Psoas muscle (tissue), 7 donors: ENCODE measurements at regions not wholly inside any gene's neighbourhood (a gene's known extent, or its start where the extent isn't known, plus 50 kb on each side); places are given as distances from the start of the nearest gene placed in this dataset.

Experiments used
- ATAC-seq, 4 donors: fragments of 200-7000 bp; cut with Tn5 transposase; one replicate each; pipeline ENCODE4 v1.9.1; 2020; ENCODE audit warnings: moderate library complexity in 3 of 4, mild to moderate bottlenecking in 2 of 4
- DNase-seq, 2 donors: peaks; one replicate each; pipeline ENCODE4 v3.0.0-alpha.2; 2020
- H3K27ac ChIP-seq: fragments of 200-600 bp; one replicate; pipeline ENCODE4 v1.8.0; 2022
- H3K27me3 ChIP-seq, 3 donors: fragments of 200-600 bp in 1 of 3; one replicate each; pipeline versions ENCODE4 v1.6.1 to v1.8.0; 2013 to 2022; ENCODE audit warnings: low read length in 2 of 3, mild to moderate bottlenecking in 2 of 3, moderate library complexity in 1 of 3; ENCODE audit not compliant: insufficient read depth in 3 of 3
- H3K36me3 ChIP-seq, 2 donors: fragments of 200-600 bp in 1 of 2; one replicate each; pipeline versions ENCODE4 v1.6.1 to v1.8.0; 2013 to 2022; ENCODE audit warnings: low read depth in 1 of 2, mild to moderate bottlenecking in 1 of 2, moderate library complexity in 1 of 2; ENCODE audit not compliant: insufficient read depth in 1 of 2
- H3K4me1 ChIP-seq: fragments of 200-600 bp; one replicate; pipeline ENCODE4 v1.8.0; 2022
- H3K4me3 ChIP-seq: fragments of 200-600 bp; one replicate; pipeline ENCODE4 v1.8.0; 2022; ENCODE audit warnings: mild to moderate bottlenecking
- H3K9me3 ChIP-seq: fragments of 200-600 bp; one replicate; pipeline ENCODE4 v1.8.0; 2022
- WGBS, 3 donors: extraction: QIAGEN DNeasy Blood & Tissue Kit; methylation state at CpG; one replicate each; pipeline versions ENCODE4 v1.1.6 to v1.1.7; 2013; 5-methylcytosine and 5-hydroxymethylcytosine counted together
- intact Hi-C, 2 donors: fragments of 100-400 bp; cut with DNase I; formaldehyde crosslinking; loops; one replicate each; pipeline versions ENCODE4 v1.11.0 to v1.14.2; 2022
- TF ChIP-seq, protein P1 (sequence below): fragments of 200-600 bp; IDR thresholded peaks from one replicate; pipeline ENCODE4 v1.8.0; 2022; ENCODE audit warnings: antibody characterized with exemption
- donor health status: healthy with polysubstance abuse.
- donor health status: DM: no; HTN: no; CAD: no; lungs with moderate emphysema.
- donor health status: Bipolar disorder and iron deficiency.
- donor health status: healthy.
- donor health status: DM: yes; HTN: yes; CAD: no.
- donor health status: DM: no; HTN: no; CAD: no.
- donor health status: DM: yes; HTN: yes; CAD: no.

GRCh38 chrX:149121206-149121920, 383.7 kb downstream of the IDS start:
- intact Hi-C loops: no loop called here
- DNase-seq (no peak), ATAC-seq (no peak)
- Histone ChIP-seq H3K4me3 (no peak overlapping the region), H3K27me3 (no peaks in the 10 kb centered on the region), H3K4me1 (no peaks in the 10 kb centered on the region), H3K9me3 (no peaks in the 10 kb centered on the region), H3K36me3 (no peaks in the 10 kb centered on the region), H3K27ac (no peak overlapping the region)
- WGBS, 3 donors: 27 to 40% (median 38%) methylated on average over 7 of the region's 7 CpGs
- TF ChIP-seq, protein P1, sequence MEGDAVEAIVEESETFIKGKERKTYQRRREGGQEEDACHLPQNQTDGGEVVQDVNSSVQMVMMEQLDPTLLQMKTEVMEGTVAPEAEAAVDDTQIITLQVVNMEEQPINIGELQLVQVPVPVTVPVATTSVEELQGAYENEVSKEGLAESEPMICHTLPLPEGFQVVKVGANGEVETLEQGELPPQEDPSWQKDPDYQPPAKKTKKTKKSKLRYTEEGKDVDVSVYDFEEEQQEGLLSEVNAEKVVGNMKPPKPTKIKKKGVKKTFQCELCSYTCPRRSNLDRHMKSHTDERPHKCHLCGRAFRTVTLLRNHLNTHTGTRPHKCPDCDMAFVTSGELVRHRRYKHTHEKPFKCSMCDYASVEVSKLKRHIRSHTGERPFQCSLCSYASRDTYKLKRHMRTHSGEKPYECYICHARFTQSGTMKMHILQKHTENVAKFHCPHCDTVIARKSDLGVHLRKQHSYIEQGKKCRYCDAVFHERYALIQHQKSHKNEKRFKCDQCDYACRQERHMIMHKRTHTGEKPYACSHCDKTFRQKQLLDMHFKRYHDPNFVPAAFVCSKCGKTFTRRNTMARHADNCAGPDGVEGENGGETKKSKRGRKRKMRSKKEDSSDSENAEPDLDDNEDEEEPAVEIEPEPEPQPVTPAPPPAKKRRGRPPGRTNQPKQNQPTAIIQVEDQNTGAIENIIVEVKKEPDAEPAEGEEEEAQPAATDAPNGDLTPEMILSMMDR: no peak

DNA sequence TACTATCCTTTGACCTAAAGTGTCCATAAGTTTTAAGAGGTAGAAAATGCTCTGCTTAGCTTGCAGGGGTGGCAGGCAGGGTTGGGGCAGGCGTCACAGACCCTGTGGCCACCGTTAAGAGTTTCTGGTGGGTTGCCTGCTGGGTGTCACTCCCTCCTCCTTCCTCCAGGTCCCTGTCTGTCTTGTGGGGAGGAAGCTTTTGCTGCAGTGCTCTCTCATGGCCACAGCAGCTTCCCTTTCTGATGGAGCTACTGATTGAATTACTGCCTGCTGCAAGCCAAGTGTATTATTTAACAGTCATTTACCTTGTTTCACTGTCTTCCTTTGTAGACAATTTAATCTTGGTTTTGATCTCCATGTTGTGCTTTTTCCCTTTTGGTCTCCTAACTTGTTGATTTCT, 384.6 kb downstream of the IDS start:
- Histone ChIP-seq H3K27me3 (no peaks in the 10 kb centered on the region), H3K27ac (no peak overlapping the region), H3K9me3 (no peaks in the 10 kb centered on the region), H3K4me3 (no peak overlapping the region), H3K4me1 (no peaks in the 10 kb centered on the region), H3K36me3 (no peaks in the 10 kb centered on the region)
- WGBS, 3 donors: 37 to 52% (median 40%) methylated on average over 2 of the region's 2 CpGs
- TF ChIP-seq, protein P1: no peak
- intact Hi-C loops: no loop called here
- DNase-seq: no peak
- no peak for ATAC-seq

DNA sequence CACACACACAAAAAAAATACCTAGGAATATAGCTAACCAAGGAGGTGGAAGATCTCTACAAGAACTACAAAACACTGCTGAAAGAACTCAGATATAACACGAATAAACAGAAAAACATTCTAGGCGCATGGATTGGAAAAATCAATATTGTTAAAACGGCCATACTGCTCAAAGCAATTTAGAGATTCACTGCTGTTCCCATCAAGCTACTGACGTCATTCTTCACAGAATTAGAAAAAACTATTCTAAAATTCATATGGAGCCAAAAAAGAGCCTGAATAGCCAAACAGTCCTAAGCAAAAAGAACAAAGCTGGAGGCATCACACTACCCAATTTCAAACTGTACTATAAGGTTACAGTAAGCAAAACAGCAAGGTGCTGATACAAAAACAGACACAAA, 390.2 kb downstream of the IDS start:
- Histone ChIP-seq H3K36me3 (no peaks in the 10 kb centered on the region), H3K9me3 (peaks cover 4% of the 10 kb centered on the region), H3K27me3 (no peaks in the 10 kb centered on the region), H3K4me3 (no peak overlapping the region), H3K27ac (no peak overlapping the region), H3K4me1 (no peaks in the 10 kb centered on the region)
- DNase-seq: no peak
- TF ChIP-seq, protein P1: no peak
- ATAC-seq: no peak
- whole genome bisulfite sequencing, 3 donors: 63 to 73% (median 66%) methylated on average over 4 of the region's 4 CpGs
- intact Hi-C loops: no loop called here

DNA sequence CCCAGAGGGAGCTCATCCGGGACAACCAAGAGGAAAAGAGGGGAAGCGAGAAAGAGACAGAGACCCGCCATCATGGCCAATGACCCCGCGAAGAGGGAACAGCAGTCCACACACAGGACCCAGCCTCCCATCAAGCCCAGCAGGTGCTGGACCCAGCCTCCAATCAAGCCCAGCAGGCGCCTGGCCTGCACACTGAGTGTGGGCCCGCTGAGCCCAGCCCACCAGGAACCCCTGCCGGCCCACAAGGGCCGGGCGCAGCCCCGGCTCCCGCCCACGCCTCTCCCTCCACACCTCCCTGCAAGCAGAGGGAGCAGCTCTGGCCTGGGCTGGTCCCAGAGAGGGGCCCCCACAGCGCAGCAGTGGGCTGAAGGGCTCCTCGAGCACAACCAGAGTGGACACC, 391.1 kb downstream of the IDS start:
- TF ChIP-seq, protein P1: no peak
- peaks cover 4% of the 10 kb centered on the region for H3K9me3 ChIP-seq
- DNase-seq (peak in 1 of 2 donors; percentile 30), ATAC-seq (no peak)
- intact Hi-C loops: no loop called here
- H3K4me1 ChIP-seq: no peaks in the 10 kb centered on the region
- H3K27me3 ChIP-seq: no peaks in the 10 kb centered on the region
- 86 to 89% (median 86%) methylated on average over 11 to 15 of the region's 15 CpGs for WGBS, 3 donors
- H3K27ac ChIP-seq: no peak overlapping the region
- no peak overlapping the region for H3K4me3 ChIP-seq
- no peaks in the 10 kb centered on the region for H3K36me3 ChIP-seq

- Histone ChIP-seq H3K9me3 (no peaks in the 10 kb centered on the region), H3K27me3 (no peaks in the 10 kb centered on the region), H3K4me1 (no peaks in the 10 kb centered on the region), H3K27ac (no peak overlapping the region), H3K4me3 (no peak overlapping the region), H3K36me3 (no peaks in the 10 kb centered on the region)
- DNase-seq: no peak
- no peak for ATAC-seq
- intact Hi-C loops: no loop called here
- TF ChIP-seq, protein P1: no peak
Observed at GRCh38 chrX:149097786-149098185, 407.3 kb downstream of the IDS start.
